GM19351 (cell line): ENCODE measurements at regions not wholly inside any gene's neighbourhood (a gene's known extent, or its start where the extent isn't known, plus 50 kb on each side); places are given as distances from the start of the nearest gene placed in this dataset.

Experiments used
- ATAC-seq: cut with Tn5 transposase; IDR thresholded peaks from one replicate; pipeline ENCODE4 v1.9.1; 2021; ENCODE audit warnings: mild to moderate bottlenecking, moderate library complexity; ENCODE audit not compliant: unreplicated experiment

DNA sequence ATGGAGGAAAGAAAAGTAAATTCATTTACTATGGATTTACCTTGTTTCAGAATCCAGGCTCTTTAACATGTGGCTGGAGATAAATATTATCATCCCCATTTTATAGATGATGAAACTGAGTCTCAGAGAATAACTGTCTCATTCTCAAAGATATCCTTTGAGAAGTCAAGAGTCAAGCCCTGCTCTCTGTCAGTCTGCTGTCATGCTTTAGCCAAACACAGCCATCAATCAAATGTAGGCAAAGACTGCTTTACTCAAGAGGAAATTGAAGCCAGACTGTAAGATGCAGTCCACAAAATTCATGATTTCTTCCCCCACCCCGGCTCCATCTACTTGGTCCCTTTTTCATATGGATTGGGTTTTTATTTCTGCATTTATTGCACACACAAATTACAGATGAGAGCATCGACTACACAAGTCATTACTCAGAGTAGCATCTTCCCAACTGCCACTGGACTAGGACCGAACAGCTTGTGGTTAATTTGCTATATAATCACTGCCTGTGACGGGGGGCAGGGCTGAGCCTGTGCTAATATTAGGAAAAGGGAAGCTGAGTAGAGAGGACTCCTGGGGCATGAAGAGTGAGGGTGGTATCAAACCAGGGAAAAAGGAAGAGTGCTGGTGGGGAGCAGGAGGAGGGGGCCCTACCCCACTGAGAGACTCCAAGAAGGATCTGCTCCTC lies 102.7 kb upstream of the TOP1 start:
- ATAC-seq = no peak

GRCh38 chr20:40926928-40927327 lies 101.7 kb upstream of the TOP1 start:
- ATAC-seq = no peak

GRCh38 chr20:40930561-40930960 lies 98.1 kb upstream of the TOP1 start:
- no peak for ATAC-seq

DNA sequence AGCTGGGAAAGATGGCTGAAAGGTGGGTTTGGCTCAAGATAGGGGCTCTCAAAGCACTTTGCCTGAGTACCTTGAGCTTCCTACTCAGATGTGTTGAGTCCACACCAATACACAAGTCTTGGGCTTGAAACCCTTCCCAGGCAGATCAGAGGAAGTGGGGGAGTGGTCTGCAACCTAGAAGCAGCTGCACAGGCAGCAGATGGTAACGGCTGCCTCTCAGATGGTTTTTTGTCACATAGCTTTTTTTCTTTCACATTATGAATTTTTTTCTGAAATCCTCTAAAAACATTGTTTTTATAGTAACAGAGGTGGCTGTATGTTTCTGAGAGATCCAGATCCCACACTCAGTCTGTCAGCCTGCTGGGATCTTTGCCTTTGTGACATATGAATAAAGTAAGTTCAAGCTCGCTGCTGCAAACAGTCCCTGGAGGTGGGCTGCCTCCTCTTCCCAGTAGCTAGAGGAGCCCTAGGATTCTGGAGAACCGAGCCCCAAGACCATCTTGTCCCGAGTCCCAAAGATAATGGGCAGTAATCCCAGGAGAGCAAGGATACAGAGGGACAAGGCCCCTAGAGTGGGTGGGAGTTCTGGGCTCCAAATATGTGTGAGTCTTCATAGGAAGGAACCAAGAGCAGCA lies 97.1 kb upstream of the TOP1 start:
- no peak for ATAC-seq

GRCh38 chr20:40932436-40932835 lies 96.2 kb upstream of the TOP1 start:
- no peak for ATAC-seq

GRCh38 chr20:40933758-40934157 lies 94.9 kb upstream of the TOP1 start:
- no peak for ATAC-seq

DNA sequence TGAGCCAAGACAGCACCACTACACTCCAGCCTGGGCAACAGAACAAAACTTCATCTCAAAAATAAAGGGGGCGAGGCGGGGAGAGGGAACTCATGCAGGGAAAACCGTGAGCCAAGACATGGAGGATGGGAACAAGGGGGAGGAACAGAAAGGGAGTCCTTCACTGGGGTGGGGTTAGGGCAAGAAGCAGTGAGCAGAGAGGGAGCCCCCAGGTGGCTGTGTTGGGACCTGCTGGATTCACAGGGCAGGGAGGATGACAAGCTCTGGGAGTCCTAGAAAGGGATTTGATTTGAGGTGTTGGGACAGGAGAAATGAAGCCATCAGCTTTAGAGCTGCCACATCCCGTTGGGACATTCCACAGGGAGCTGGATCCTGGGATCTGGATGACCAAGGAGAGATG lies 90.6 kb upstream of the TOP1 start:
- ATAC-seq = no peak

DNA sequence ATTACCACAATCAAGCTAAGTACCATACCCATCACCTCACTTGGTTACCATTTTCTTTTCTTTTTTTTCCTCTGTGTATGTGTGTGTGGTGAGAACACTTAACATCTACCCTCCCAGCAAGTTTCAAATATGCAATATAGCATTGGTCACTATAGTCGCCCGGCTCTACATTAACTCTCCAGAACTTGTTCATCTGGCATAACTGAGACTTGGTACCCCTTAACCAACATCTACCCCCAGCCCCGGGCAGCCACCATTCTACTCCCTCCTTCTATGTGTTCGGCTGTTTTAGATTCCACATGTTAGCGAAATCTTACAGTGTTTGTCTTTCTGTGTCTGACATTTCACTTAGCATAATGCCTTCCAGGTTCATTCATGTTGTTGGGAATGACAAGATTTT lies 89.0 kb upstream of the TOP1 start:
- no peak for ATAC-seq

DNA sequence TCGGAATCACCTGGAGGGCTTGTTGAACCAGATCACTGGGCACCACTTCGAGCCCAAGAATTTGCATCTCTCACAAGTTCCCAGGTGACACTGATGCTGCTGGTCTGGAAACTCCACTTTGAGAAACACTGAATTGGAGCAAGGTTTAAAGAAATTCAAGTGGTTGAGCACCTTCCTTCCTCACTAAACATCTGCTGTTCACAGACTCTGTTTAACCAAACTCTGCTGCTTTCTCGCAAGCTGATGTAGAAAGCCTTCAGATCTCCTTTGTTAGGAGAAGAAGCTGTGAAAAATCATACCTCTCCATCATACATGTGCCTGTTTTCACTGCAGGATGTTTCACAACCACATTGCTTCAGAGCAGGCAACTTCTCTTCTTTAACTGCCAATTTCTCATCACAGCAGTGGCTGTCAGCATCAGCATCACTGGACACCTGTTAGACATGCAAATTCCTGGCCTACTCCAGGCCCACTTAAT lies 87.5 kb upstream of the TOP1 start:
- ATAC-seq = peak; percentile 43

- peak; percentile 60 for ATAC-seq
Measured at GRCh38 chr20:40942006-40942405, 86.6 kb upstream of the TOP1 start.

GRCh38 chr20:40942775-40943174 lies 85.8 kb upstream of the TOP1 start:
- ATAC-seq = no peak

- ATAC-seq = no peak
Measured at GRCh38 chr20:40943591-40943990, 85.0 kb upstream of the TOP1 start.

GRCh38 chr20:40945189-40945588 lies 83.4 kb upstream of the TOP1 start:
- no peak for ATAC-seq

DNA sequence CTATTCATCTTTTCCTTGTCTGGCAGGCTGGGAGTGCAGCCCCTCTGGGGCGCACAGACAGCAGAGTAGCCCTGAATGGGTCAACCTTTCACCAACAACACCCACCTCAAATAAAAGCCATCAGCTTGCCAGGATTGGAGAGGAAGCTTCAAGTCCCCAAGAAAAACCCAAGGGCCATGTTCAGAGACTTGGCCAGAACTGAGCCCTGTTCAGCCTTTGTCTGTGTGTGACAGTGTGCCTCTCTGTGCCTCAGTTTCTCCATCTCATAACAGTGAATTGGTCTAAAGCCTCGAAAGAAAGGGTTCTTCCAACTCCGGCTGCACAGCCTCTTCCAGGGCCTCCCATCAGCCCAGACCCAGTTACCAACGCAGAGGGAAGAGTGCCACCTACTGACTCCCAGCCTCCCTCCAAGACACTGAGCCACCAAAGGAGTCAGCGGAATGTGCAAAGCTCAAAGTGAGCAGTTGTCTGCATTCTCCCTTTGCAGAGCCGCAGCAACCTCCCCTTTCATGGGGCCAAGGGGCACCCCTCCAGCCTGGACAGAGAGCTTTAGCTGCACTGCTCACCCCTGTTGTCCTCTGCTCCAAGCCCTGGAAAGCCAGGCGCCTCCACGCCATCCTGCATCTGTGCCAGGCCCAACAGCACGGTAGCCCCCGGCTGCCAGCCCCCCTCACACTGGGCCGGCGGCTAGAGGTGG lies 82.7 kb upstream of the TOP1 start:
- ATAC-seq = peak; percentile 43

DNA sequence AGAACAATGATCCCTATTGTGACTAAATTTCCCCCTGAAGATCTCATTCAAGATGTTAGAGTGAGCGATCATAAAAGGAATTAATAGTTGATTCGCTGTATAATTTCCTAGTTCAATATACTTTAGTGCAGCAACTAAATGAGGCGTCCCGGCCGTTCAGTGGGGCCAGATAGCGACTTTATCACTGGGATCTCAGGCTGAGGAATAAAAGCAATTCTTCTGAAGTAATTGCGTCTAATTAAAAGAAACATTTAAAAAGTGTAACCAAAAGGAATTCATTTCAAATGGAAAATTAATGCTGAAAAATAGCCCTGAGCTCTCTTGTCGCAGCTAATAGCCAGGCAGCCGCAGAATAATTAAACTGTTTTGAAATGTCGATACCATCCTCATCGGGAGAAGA lies 82.2 kb upstream of the TOP1 start:
- no peak for ATAC-seq

DNA sequence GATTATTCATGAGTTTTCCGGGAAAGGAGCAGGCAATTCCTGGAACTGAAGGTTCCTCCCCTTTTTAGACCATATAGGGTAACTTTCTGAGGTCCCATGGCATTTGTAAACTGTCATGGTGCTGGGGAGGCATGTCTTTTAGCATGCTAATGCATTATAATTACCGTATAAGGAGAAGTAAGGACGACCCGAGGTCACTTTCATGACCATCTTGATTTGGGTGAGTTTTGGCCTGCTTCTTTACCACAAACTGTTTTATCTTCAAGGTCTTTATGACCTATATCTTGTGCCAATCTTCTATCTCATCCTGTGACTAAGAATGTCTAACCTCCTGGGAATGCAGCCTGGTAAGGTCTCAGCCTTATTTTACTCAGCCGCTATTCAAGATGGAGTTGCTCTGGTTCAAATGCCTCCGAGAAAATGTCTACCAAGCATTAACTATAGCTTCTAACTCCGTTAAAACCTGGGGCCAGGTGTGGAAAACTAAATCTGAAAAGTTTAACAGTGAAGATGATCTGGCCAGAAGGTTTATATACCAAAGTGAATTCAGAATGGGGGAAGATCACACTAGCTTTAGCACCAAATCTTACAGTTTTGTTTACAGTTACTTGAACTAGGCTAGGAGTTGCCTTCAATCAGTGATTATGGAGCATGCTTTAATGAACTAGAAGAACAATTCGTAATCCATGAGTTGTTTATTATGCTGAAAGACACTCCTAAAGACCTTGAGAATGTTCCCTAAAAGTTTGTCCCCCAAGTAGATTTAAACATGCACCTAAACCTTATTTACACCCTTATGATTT lies 80.0 kb upstream of the TOP1 start:
- no peak for ATAC-seq

- no peak for ATAC-seq
Measured at GRCh38 chr20:40949346-40949745, 79.3 kb upstream of the TOP1 start.

DNA sequence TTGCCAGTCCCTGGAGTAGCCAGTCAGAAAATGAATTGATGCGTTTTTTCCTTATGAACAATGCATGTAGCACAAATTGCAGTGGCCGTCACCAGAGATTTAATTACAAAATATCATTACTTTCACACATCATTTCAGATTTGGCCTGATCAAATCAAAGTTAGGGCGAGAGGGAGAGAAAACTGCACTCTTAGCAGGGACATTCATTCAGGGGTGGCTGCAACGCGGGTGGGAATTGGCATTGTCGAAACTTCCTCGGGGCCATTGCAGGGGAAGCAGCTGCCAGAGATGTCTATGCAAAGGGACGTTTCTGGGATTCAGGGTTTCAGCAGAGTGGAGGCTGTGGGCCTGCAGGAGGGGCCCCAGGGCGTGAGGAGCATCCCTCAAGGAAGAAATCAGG lies 76.5 kb upstream of the TOP1 start:
- no peak for ATAC-seq

DNA sequence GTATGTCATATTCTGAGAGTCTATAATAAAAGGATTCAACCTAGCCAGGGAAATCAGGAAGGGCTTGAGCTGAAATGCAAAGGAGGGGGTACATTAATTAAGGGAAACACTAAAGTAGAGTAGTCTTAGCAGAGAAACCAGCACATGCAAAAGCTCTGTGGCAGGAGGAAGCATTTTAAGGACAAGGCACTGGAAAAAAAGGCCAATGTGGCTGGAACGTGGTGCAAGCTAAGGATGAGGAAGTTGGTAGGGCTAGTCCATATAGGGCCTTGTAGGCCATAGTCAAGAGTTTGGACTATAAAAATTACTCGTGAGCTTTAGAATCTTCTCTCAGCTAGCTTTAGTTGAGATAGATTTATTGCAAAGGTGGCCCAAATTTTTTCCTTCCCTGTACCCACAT lies 75.2 kb upstream of the TOP1 start:
- no peak for ATAC-seq

DNA sequence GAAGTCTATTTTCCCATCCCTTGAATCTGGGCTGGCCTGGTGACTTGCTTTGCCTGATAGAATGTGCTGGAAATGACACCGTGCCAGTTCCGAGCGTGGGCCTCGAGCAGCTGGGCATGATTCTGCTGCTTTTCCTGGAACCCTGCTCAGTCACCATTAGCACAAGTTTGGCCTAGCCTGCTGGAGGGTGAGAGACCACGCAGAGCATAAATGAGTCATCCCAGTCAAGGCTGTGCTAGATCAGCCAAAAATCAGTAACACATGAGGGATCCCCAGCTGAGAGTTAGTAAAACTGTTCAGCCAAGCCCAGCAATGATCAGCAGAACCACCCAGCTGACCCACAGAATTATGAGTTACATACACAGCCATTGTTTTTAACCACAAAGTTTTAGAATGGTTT lies 74.8 kb upstream of the TOP1 start:
- no peak for ATAC-seq

DNA sequence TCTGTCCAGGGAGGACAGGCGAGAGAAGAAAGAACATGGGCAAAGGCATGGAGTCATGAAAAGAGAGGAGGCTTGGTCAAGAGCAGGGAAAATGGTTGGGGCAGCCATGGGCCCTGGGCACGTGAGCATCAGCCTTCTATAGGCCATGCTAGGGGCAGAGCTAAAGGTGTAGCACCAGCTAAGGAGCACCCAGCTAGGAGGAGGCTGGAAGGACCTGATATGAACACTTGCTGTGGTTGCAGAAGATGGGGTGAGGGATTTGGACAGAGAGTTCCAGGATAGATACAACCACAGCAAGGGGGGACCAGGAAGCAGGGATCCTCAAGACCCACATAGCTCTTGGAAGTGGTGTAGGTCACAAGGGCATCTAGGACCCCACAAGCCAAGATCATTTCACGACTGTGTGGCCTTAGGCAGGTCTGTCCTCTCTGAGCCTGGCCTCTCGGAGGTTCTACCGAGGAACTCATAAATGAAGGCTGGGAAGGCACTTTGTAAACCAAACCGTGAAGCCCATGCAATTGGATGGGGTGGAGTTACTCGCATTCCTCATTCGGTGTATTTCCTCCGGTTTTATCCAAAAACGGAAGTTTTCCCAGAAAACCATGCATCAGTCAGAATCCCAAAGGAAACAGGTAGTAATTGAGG lies 74.0 kb upstream of the TOP1 start:
- ATAC-seq = no peak
